HG03354 (cell line): ENCODE measurements at regions not wholly inside any gene's neighbourhood (a gene's known extent, or its start where the extent isn't known, plus 50 kb on each side); places are given as distances from the start of the nearest gene placed in this dataset.
"Not testable (repeated sequence)": the region's sequence is repeated elsewhere in the genome, so short reads cannot be mapped to it uniquely, and the experiment has no call there.

Source experiments
- ATAC-seq: cut with Tn5 transposase; IDR thresholded peaks from one replicate; pipeline ENCODE4 v1.9.1; 2021; ENCODE audit warnings: mild to moderate bottlenecking; ENCODE audit not compliant: unreplicated experiment, poor library complexity, severe bottlenecking

DNA sequence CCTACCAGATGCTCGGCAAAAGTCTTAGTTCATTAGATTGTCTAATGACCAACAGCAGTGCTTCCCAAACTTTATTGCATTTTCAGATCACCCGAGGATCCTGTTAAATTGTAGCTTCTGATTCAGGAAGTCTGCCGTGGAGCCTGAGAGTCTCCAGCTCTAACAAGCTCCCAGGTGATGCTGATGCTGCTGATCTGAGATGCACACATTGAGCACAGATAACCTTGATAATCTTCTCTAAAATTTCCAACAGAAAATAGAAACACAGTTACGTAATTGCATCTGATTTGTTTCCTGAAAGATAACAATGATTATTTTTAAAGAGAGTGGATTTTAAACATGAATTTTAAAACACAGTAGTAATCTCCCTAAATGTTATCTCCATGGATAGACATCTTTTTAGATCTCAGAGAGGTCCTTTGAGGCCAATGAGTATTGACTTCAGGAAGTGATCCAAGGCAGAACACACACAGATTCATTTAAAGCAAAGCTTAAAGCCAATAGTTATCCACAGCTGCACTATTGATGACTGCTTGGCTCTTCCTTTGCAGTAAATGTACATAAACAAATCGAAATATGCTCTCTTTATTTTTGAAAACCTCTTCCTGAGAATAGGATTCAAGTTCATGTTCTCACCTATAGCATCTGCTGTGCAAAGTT lies 122.8 kb upstream of the TNPO1 start:
- no peak for ATAC-seq

DNA sequence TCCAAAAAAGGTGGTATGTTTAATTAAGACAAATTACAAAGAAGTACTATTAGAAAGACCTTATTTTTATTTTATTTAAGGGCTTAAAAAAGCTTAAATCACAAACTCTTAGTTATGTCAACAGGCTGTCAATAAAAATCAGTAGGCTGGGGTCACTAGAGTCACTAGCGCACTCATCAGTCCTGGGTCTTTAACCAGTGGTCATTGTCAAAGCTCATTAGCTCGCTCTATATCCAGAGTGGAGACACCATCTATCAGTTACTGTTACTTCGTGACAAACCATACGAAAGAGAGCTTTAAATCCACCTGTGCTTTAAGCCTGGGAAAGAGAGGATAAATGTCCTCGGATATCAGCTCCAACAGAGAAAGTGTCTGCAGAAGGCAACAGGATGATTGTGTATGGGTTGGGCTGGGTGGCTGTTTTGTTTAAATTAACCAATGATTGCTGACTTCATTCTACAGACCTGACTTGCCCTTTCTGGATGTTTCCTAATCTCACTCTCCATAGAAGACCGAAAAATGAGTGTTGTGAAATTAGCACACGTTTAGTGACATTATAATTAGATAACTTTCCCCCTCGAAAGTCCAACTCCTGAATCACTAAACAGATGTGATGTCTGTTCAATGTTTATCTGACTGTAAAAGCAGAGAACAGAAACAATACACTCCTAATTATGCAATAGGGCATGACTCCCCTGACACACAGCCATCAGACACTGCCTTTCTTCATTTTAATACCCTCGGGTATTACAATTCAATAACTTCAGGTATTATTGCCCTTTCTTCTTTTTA lies 123.6 kb upstream of the TNPO1 start:
- ATAC-seq, result no peak

DNA sequence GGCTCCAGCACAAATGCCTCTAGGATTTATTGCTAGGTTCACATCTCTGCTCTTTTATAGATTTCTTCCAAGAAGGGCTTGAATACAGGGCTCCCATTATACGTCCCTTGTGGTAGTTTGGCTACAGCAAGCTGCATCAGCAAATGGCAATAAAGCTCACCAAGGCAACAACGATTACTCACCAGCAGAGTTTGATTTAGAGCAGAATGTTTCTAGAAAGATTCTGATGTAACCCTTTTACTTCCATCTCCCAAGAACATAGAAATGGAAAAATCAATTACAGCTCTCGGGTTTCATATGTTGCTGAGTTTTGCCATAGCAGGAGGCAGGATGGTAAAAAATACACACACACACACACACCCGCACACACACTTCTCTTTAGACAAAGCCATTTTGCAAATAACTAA lies 124.2 kb upstream of the TNPO1 start:
- no peak for ATAC-seq

DNA sequence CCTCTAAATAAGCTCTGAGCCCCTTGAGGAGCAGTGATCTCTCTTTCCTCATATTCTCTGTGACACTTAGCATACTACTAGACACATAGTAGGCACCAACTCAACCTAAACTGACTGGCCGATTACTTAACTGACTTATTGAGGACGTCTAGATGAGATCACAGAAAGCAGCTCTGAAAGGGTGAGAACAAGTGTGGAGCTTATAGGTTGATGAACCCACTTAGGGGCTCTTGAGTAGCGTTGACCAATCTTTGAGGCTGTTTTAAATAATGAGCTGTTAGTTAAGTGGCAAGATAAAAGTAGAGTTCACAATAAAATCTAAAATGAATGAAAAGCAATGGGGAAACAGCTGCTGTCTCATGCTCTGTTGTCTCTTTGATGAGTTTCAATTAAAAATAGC lies 124.7 kb upstream of the TNPO1 start:
- no peak for ATAC-seq

DNA sequence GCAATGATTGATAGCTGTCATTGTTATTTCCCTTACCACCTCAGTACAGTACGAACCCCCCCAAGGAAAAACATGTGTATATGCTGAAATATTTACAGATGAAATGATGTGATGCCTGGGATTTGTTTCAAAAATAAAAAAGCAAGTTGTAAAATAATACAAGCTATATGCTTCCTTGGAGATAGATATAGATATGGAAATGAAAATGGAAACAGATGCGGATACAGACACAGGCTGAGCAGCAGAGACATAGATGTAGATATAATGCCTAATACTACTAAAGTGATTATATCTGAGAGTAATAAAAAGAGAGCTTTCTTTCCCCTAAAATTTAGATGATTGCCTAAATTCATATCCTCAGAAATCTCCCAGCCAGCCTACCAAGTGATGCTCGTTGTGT lies 127.5 kb upstream of the TNPO1 start:
- no peak for ATAC-seq

DNA sequence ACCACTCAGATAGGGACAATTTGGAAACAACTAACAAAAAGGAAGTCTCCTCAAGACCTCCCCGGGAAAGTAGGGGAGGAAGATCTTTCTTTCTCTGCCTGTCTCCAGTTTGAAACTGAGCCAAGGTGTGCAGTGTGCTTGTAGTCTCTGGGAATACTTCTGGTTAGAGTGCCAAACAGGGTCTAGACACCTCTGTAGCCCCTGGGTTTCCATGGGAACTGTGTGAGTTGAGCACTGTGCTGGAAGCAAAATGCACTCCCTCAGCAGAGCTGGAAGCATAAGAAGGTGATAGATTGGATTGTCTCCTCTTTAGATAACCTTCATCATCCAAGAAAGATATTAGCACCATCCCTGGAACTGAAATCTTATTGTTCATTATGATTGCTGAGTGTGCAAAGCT lies 129.2 kb upstream of the TNPO1 start:
- no peak for ATAC-seq

DNA sequence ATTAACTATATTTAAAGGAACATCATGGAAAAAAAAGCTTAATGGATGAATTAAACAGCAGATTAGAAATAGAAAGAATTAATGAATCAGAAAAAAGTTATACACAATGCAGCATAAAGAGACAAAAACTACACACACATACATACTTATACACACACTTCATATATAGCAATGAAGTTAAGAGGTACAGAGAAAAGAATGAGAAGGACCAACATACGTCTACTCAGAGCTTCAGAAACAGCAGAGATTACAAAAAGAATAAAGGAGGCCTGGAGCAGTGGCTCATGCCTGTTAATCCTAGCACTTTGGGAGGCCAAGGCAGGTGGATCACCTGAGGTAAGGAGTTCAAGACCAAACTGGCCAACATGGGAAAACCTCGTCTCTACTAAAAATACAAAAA lies 133.9 kb upstream of the TNPO1 start:
- no peak for ATAC-seq

DNA sequence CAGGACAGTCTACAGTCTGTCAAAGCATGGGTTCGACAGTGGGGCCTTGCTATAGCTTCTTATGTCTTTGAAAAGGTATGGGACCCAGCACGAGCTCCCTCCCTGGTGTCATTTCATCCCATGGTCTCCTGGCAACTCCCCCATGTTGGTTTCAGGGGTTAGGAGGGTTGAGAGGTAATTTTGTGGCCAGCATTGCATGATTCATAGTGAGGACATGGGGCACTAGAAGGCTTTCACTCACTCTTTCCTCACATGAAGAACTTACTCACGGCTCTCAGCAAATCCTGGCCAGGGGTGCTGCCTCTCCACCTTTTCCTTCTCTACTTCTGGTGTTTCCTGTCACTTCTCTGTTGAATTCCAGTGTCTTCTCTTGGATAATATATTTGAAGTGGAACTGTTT lies 134.7 kb upstream of the TNPO1 start:
- ATAC-seq, result no peak

DNA sequence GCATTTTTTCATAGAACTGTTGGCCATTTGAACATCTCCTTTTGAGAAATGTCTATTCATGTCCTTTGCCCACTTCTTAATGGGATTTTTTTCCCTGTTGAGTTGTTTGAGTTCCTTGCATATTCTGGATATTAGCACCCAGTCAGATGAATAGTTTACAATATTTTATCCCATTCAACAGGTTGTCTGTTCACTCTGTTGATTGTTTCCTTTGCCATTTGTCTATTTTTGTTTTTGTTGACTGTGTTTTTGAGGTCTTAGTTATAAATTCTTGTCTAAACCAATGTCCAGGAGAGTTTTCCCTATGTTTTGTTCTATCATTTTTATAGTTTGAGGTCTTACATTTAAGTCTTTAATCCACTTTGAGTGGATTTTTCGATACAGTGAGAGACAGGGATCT lies 139.0 kb upstream of the TNPO1 start:
- no peak for ATAC-seq

DNA sequence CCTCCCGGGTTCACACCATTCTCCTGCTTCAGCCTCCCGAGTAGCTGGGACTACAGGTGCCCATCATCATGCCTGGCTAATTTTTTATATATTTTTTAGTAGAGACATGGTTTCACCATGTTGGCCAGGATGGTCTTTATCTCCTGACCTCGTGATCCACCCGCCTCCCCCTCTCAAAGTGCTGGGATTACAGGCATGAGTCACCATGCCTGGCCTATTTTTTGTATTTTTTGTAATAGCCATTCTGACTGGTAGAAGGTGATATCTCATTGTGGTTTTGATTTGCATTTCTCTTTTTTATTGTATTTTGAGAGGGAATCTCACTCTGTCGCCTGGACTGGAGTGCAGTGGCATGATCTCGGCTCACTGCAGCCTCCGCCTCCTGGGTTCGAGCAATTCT lies 139.6 kb upstream of the TNPO1 start:
- ATAC-seq, result not testable (repeated sequence)

DNA sequence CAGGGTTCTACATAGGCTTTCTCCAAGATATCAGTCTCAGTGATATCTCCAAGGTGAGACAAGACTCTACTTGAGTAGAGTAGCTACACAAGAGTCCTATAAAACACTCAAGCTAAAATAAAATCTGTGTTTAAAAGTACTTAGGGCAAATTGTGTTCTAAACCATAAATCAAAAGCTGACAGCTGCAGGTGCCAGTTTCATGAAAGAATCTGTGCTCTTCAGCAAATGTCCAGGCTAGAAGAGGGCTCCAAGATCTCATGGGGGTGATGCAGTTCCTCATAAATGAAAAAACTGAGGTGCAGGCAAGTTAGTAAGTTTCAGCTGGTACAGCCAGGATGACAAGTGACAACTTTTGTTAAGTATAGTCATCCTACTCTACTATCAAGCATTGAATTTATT lies 142.8 kb upstream of the TNPO1 start:
- no peak for ATAC-seq

DNA sequence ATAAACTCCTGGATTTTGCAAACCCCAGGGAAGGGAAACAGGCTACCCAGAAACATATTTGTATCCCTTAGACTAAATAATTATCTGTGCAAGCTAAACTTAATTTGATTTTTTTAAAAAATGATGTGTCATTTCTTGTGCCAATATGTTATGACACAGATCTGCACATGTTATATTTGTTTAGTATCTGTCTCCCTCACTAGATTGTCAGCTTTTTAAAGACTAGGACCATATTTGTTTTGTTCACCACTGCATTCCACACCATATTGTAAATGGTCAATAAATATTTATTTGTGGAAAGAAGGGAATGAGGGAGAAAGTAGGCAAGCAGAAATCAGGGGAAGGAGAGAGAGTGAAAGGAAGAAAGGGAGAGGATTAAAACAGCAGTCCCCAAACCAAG lies 143.3 kb upstream of the TNPO1 start:
- ATAC-seq, result no peak

DNA sequence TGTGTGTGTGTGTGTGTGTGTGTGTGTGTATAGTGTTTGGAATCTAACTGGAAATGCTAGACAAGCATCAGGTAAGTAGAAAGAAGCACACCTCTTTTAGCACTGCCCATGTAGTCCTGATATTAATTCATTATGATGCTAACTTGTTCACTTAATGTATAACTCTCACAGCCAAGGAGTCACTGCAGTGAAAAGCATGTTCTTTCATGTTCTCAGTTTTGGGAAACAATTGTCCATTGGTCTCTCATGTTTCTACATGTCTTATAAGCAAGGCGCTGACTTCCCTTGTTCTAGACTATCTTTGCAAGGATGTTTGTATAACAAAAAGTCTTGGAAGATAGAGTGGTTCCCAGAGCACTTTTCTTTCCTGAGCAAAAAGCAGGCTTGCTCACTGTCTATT lies 148.8 kb upstream of the TNPO1 start:
- ATAC-seq, result no peak

DNA sequence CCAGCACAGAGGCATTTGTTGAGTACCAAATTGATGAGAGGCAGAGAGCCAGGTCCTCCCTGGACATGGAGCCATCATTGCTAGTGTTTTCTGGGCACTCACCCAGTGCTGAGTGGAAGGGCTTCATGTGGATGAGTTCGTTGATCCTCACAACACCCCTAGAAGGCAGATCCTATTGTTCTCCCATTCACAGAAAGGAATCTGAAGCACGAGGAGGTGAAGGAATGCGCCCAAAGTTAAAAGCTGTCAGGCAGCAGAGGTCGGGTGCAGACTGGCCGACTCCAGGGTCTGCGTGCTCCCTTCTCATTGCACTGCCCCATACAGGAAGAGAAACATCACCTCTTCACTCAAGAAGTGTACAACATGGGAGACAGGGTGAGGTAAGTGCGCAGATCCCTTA lies 153.5 kb upstream of the TNPO1 start:
- no peak for ATAC-seq

DNA sequence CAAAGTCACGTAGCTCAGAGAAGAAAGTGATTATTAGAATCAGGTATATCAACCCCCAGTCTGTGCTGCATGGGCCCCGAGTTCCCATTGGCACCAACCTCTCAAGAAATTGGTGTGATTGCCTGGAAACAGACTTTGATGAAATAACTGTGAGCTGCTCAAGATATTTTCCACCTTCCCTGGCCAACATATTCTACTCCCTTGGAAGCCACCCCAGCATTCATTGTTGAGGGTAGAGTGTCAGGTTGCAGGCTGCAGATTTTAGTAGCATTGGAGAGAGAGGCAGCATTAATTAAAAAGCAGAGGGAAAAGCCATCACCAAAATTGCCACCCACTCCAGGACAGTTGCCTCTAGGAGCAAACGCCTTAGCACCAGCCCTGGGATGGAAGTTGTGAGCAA lies 154.2 kb upstream of the TNPO1 start:
- no peak for ATAC-seq

DNA sequence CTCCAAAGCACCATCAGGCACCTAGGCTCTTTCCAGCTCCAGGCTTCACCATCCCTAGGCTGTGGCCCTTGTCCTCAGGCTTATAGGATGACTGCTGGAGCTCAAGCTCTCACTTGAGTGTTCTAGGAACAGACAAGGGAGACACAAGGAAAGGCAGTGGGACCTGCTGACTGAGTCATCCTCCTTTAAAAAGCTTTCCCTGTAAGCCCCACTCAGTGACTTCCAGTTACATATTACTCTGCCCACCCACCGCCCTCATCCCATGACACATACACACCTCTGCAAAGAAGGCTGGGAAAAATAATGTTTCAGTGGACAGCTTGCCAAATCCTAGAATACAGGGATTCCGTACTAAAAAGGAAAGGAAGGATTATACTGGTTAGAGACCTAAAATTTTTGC lies 154.2 kb upstream of the ZNF366 start:
- ATAC-seq, result no peak

DNA sequence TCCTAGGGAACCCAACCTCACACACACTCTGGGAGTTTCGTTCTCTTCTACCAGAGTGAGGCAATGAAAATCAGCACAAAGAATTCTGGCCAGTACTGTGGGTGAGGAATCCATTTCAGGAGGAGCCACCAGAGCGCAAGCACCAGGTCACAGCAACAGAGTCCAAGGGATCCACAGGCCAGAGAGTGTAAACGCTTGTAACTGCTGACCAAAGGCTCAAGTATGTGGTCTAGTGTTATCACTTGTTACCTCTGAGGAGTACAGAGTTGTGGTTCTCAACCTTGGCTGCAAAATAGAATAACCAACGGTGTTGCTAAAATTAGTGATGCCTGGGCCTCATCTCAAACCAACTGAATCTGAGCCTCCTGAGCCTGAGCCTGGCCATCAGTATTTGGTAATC lies 152.5 kb upstream of the ZNF366 start:
- ATAC-seq, result no peak

DNA sequence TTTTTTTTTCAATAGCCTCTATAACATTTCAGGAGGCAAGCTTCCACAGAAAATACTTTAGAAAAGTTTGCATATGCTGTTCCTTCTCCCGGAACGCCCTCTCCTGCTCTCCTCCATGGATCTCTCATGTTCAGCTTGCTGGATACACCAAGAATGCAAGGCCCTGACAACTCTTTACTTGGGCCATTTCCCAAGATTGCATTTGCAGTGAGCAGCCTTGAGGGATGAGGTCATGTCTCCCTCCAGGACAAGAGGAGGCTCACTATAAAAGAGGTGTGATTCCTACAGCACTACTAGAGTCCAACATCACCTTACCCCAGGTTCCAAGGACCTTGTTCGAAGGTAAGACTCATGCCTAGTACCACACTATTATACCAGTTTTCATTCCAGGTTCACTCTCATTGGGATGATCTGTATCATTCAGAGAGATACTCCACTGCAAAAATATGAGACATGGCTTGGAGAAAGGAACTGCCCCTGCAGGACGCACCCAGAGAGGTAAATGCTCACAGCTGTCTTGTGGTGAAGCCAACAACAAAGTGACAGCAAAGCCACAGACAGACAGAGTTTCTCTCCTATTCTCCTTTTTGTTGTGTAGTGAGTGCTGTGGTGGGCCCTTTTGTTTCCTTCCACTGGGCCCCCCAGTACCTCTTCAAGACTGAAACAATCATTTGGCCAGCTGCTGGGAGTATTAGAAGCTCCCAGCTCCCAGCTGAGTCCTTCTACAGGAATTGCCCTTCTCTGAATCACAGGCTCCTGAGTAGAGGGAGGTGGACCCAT lies 151.7 kb upstream of the ZNF366 start:
- ATAC-seq, result no peak

DNA sequence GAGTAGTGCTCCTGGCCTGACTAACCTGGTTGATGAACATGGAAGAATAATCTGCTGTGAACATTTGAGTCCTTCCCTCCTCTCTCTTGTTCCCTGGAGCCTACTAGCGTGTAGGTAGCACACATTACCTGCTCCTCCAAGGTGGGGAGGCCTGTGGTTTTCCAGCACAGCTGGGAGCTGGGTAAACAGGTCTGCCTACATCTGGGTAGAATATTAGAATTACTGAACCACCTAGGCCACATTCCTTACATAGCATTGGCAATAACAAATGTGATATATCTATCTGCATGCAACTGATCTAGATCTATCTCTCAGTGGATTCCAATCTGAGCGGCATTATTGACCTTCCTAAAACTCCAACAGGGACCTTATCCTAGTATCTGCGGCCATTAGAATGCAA lies 151.0 kb upstream of the ZNF366 start:
- ATAC-seq, result no peak

DNA sequence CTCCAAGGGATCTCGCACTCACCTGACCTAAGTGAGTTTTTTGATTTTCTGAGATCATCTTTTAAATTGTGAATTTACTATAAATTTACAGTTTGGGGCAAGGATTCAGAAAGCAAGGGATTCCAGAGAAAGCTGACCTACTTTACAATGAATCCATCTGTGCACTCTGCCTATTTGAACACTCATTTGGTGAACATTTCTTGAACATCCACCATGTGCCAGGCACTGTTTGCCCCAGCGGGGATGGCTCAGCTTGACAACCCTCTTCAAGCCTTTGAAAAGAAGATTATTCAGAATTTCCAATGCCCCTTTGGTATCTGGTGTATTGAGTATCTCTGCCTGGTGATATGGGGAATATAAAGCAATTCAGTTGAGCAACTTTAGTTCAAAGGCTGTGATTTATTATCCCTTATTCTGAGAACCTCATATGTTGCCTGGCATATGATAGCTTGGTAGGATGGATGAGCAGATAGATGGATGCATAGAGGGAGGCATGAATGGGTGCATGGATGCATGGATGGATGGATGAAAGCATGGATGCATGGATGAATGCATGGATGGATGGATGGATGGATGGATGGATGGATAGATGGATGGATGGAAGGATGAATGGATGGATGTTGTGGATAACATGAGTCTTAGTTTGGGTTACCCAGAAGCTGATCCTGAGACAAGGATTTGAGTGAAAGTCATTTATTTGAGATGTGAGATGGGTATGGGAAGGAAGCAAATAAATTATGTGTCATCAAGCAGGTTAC lies 149.7 kb upstream of the ZNF366 start:
- ATAC-seq, result no peak
